Parathyroid adenoma (tissue), 2 donors: ENCODE measurements at regions not wholly inside any gene's neighbourhood (a gene's known extent, or its start where the extent isn't known, plus 50 kb on each side); places are given as distances from the start of the nearest gene placed in this dataset.
"Not testable (repeated sequence)": the region's sequence is repeated elsewhere in the genome, so short reads cannot be mapped to it uniquely, and the experiment has no call there.

Experiments
- H2AFZ ChIP-seq: fragments of 300-600 bp; sonication (generic); one replicate; pipeline ENCODE4 v1.7.0; 2017; ENCODE audit warnings: antibody characterized with exemption, mild to moderate bottlenecking
- H3K27ac ChIP-seq: fragments of 300-600 bp; sonication (generic); one replicate; pipeline ENCODE4 v1.7.0; 2017
- H3K27me3 ChIP-seq: fragments of 300-600 bp; sonication (generic); one replicate; pipeline ENCODE4 v1.7.0; 2017; ENCODE audit warnings: low read length; ENCODE audit not compliant: control insufficient read depth, insufficient read depth
- H3K36me3 ChIP-seq: fragments of 300-600 bp; sonication (generic); one replicate; pipeline ENCODE4 v1.7.0; 2017; ENCODE audit warnings: low read length; ENCODE audit not compliant: control insufficient read depth, insufficient read depth
- H3K4me1 ChIP-seq: fragments of 300-600 bp; sonication (generic); one replicate; pipeline ENCODE4 v1.7.0; 2017; ENCODE audit warnings: control low read depth
- H3K4me2 ChIP-seq: fragments of 300-600 bp; sonication (generic); one replicate; pipeline ENCODE4 v1.7.0; 2017; ENCODE audit warnings: low read length
- H3K4me3 ChIP-seq: fragments of 300-600 bp; sonication (generic); one replicate; pipeline ENCODE4 v1.7.0; 2017; ENCODE audit warnings: low read depth, low read length
- H3K79me2 ChIP-seq: fragments of 300-600 bp; sonication (generic); one replicate; pipeline ENCODE4 v1.7.0; 2017; ENCODE audit warnings: control low read depth
- H3K9ac ChIP-seq: fragments of 300-600 bp; sonication (generic); one replicate; pipeline ENCODE4 v1.7.0; 2017; ENCODE audit warnings: mild to moderate bottlenecking
- H3K9me3 ChIP-seq: fragments of 300-600 bp; sonication (generic); one replicate; pipeline ENCODE4 v1.7.0; 2017; ENCODE audit warnings: low read length; ENCODE audit not compliant: control insufficient read depth
- TF ChIP-seq, protein P1 (sequence below): fragments of 300-600 bp; sonication (generic); IDR thresholded peaks from one replicate; pipeline ENCODE4 v1.7.0; 2017; ENCODE audit warnings: antibody characterized with exemption, mild to moderate bottlenecking
- donor health status: primary hyperparathyroidism.

DNA sequence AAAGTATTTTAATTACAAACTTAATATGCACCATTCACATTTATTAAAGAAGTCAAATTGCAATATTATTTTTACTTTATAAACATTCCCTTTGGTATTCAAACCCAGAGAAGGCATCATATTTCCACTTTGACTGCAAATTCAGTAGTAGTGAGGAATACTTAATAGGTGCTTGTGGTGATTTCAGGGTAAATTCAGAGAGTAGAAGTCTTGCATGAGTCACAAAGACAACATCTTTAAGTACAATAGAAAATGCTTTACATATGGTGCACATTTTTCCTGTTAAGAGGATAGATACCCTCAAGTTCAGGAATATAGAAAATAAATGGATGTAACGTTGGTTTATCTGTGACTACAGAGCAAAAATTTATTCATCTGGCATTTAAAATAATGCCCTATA, 390.2 kb downstream of the TENT5A start:
- Histone ChIP-seq H2AFZ (no peak overlapping the region), H3K4me1 (no peaks in the 10 kb centered on the region), H3K27me3 (no peaks in the 10 kb centered on the region), H3K9me3 (no peaks in the 10 kb centered on the region), H3K4me3 (no peak overlapping the region), H3K36me3 (no peaks in the 10 kb centered on the region), H3K4me2 (no peak overlapping the region), H3K79me2 (no peaks in the 10 kb centered on the region), H3K27ac (no peak overlapping the region), H3K9ac (no peak overlapping the region)
- TF ChIP-seq, protein P1, sequence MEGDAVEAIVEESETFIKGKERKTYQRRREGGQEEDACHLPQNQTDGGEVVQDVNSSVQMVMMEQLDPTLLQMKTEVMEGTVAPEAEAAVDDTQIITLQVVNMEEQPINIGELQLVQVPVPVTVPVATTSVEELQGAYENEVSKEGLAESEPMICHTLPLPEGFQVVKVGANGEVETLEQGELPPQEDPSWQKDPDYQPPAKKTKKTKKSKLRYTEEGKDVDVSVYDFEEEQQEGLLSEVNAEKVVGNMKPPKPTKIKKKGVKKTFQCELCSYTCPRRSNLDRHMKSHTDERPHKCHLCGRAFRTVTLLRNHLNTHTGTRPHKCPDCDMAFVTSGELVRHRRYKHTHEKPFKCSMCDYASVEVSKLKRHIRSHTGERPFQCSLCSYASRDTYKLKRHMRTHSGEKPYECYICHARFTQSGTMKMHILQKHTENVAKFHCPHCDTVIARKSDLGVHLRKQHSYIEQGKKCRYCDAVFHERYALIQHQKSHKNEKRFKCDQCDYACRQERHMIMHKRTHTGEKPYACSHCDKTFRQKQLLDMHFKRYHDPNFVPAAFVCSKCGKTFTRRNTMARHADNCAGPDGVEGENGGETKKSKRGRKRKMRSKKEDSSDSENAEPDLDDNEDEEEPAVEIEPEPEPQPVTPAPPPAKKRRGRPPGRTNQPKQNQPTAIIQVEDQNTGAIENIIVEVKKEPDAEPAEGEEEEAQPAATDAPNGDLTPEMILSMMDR: no peak

DNA sequence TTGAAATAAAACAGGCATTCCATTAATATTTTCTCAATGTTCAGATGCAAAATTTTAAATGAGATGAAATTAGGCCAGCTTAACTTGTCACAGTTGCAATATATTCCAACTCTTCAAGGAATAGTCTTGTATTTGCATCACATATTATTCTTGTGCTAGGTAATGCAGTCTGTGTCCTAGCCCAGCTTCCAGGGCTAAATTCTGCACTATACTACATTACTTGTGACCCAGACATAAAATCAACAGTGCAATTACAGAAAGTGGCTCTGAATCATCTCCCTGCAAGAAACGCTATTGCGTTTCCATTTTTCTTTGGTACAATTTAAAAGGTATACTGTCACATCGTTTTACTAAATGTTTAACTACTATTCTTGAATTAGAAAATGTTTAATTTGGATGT, 399.2 kb downstream of the TENT5A start:
- no peak overlapping the region for H3K9ac ChIP-seq
- no peaks in the 10 kb centered on the region for H3K4me1 ChIP-seq
- H3K27me3 ChIP-seq: no peaks in the 10 kb centered on the region
- H3K4me2 ChIP-seq: no peak overlapping the region
- no peaks in the 10 kb centered on the region for H3K36me3 ChIP-seq
- no peak overlapping the region for H2AFZ ChIP-seq
- no peaks in the 10 kb centered on the region for H3K9me3 ChIP-seq
- H3K4me3 ChIP-seq: no peak overlapping the region
- no peak overlapping the region for H3K27ac ChIP-seq
- TF ChIP-seq, protein P1: no peak
- no peaks in the 10 kb centered on the region for H3K79me2 ChIP-seq

DNA sequence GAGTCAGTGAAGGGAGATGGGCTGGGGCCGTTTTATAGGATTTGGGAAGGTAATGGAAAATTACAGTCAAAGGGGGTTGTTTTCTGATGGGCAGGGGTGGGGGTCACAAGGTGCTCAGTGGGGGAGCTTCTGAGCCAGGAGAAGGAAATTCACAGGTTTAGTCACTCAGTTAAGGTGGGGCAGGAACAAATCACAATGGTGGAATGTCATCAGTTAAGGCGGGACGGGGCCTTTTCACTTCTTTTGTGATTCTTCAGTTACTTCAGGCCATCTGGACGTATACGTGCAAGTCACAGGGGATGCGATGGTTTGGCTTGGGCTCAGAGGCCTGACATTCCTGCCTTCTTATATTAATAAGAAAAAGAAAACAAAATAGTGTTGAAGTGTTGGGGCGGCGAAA, 408.5 kb downstream of the TENT5A start:
- not testable (repeated sequence) for H3K4me3 ChIP-seq, H3K9ac ChIP-seq, H3K27me3 ChIP-seq

DNA sequence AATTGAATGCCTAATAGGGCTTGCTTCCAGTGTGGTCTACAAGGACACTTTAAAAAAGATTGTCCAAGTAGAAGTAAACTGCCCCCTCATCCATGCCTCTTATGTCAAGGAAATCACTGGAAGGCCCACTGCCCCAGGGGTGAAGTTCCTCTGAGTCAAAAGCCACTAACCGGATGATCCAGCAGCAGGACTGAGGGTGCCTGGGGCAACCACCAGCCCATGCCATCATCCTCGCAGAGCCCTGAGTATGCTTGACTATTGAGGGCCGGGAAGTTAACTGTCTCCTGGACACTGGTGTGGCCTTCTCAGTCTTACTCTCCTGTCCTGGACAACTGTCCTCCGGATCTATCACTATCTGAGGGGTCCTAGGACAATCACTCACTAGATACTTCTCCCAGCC, 411.5 kb downstream of the TENT5A start:
- no peaks in the 10 kb centered on the region for H3K27me3 ChIP-seq
- no peak overlapping the region for H3K4me2 ChIP-seq
- no peaks in the 10 kb centered on the region for H3K36me3 ChIP-seq
- H3K4me3 ChIP-seq: no peak overlapping the region
- TF ChIP-seq, protein P1: no peak
- H2AFZ ChIP-seq: no peak overlapping the region
- H3K9me3 ChIP-seq: no peaks in the 10 kb centered on the region
- H3K9ac ChIP-seq: no peak overlapping the region
- no peaks in the 10 kb centered on the region for H3K79me2 ChIP-seq
- no peaks in the 10 kb centered on the region for H3K4me1 ChIP-seq
- no peak overlapping the region for H3K27ac ChIP-seq

More for the DNA sequence above, 408.5 kb downstream of the TENT5A start:
- not testable (repeated sequence) for H2AFZ ChIP-seq, H3K4me1 ChIP-seq, H3K4me2 ChIP-seq, H3K36me3 ChIP-seq, H3K79me2 ChIP-seq, H3K27ac ChIP-seq, H3K9me3 ChIP-seq

DNA sequence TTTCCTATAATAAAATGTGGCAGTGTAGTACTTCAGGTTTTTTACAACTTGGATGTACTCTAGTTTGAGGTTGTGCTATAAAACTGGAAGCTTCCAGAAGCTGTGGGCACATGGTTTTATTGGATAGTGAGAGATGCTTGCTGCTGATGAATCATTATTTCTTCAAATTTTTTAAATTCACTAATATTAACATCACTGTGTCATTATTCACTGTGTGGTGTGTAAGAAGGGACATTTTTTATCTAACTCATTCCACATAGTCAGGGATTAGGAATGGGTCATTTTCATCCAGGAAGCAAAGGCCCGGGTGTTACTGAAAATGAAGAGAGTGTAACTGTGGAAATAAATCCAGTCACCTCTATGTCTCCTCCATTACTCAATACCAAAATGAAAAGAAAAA, 421.0 kb downstream of the TENT5A start:
- Histone ChIP-seq H3K36me3 (no peaks in the 10 kb centered on the region), H3K9me3 (no peaks in the 10 kb centered on the region), H3K79me2 (no peaks in the 10 kb centered on the region), H3K4me2 (no peak overlapping the region), H2AFZ (no peak overlapping the region), H3K27ac (no peak overlapping the region), H3K27me3 (no peaks in the 10 kb centered on the region), H3K9ac (no peak overlapping the region), H3K4me1 (no peaks in the 10 kb centered on the region), H3K4me3 (no peak overlapping the region)
- TF ChIP-seq, protein P1: no peak
